SK-N-SH (cell line): ENCODE measurements at regions not wholly inside any gene's neighbourhood (a gene's known extent, or its start where the extent isn't known, plus 50 kb on each side); places are given as distances from the start of the nearest gene placed in this dataset.

Source experiments
- CHD2 ChIP-seq: fragments of 150-350 bp; IDR thresholded peaks from 2 replicates; pipeline ENCODE4 v1.6.1; 2018; ENCODE audit warnings: low read length; ENCODE audit not compliant: partially characterized antibody
- ELF1 ChIP-seq: IDR thresholded peaks from 2 replicates; pipeline ENCODE4 v1.4.0; 2012
- EZH2phosphoT487 ChIP-seq: fragments of 200-600 bp; sonication (generic); IDR thresholded peaks from 2 replicates; pipeline ENCODE4 v1.6.1; 2017; ENCODE audit warnings: low read depth, mixed run types, mild to moderate bottlenecking, antibody characterized with exemption, moderate library complexity, borderline replicate concordance
- FOSL2 ChIP-seq: IDR thresholded peaks from 2 replicates; pipeline ENCODE4 v1.4.0; 2012; ENCODE audit warnings: low read depth, mild to moderate bottlenecking, moderate library complexity, borderline replicate concordance
- FOXJ3 ChIP-seq: sonication (generic); formaldehyde crosslinking; IDR thresholded peaks from 2 replicates; pipeline ENCODE4 v1.5.1; 2020; ENCODE audit warnings: mild to moderate bottlenecking, missing genetic modification reagents
- GABPA ChIP-seq: IDR thresholded peaks from 2 replicates; pipeline ENCODE4 v1.4.0; 2012; ENCODE audit warnings: low read depth, mild to moderate bottlenecking
- PBX3 ChIP-seq: IDR thresholded peaks from 2 replicates; pipeline ENCODE4; 2012
- POLR2AphosphoS5 ChIP-seq: IDR thresholded peaks from 2 replicates; pipeline ENCODE4 v1.6.1; 2012; ENCODE audit warnings: low read depth, low read length
- RAD21 ChIP-seq: IDR thresholded peaks from 2 replicates; pipeline ENCODE4 v1.6.1; 2012; ENCODE audit warnings: mild to moderate bottlenecking, low read length
- RFX5 ChIP-seq: IDR thresholded peaks from 2 replicates; pipeline ENCODE4 v1.6.1; 2012; ENCODE audit warnings: mild to moderate bottlenecking, improper control_type of control experiment, low read length
- TCF12 ChIP-seq: IDR thresholded peaks from 2 replicates; pipeline ENCODE4 v1.4.0; 2012
- YY1 ChIP-seq: IDR thresholded peaks from 2 replicates; pipeline ENCODE4 v1.4.0; 2012; ENCODE audit warnings: low read depth, mild to moderate bottlenecking
- TF ChIP-seq, protein P1 (sequence below): fragments of 200-600 bp; sonication (generic); IDR thresholded peaks from 2 replicates; pipeline ENCODE4 v1.6.1; 2017; ENCODE audit warnings: antibody characterized with exemption, mild to moderate bottlenecking, moderate library complexity
- TF ChIP-seq, protein P2 (sequence below): IDR thresholded peaks from 2 replicates; pipeline ENCODE4 v1.4.0; 2012; ENCODE audit warnings: low read depth, borderline replicate concordance

- TF ChIP-seq, protein P1, sequence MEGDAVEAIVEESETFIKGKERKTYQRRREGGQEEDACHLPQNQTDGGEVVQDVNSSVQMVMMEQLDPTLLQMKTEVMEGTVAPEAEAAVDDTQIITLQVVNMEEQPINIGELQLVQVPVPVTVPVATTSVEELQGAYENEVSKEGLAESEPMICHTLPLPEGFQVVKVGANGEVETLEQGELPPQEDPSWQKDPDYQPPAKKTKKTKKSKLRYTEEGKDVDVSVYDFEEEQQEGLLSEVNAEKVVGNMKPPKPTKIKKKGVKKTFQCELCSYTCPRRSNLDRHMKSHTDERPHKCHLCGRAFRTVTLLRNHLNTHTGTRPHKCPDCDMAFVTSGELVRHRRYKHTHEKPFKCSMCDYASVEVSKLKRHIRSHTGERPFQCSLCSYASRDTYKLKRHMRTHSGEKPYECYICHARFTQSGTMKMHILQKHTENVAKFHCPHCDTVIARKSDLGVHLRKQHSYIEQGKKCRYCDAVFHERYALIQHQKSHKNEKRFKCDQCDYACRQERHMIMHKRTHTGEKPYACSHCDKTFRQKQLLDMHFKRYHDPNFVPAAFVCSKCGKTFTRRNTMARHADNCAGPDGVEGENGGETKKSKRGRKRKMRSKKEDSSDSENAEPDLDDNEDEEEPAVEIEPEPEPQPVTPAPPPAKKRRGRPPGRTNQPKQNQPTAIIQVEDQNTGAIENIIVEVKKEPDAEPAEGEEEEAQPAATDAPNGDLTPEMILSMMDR = no peak
- TF ChIP-seq TCF12 = no peak
- no peak for TF ChIP-seq PBX3
- TF ChIP-seq, protein P2, sequence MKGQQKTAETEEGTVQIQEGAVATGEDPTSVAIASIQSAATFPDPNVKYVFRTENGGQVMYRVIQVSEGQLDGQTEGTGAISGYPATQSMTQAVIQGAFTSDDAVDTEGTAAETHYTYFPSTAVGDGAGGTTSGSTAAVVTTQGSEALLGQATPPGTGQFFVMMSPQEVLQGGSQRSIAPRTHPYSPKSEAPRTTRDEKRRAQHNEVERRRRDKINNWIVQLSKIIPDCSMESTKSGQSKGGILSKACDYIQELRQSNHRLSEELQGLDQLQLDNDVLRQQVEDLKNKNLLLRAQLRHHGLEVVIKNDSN = no peak
- no peak for TF ChIP-seq GABPA
- TF ChIP-seq FOXJ3 (CRISPR knock-in tag) = no peak
- no peak for TF ChIP-seq ELF1
- no peak for TF ChIP-seq CHD2
- no peak for TF ChIP-seq EZH2phosphoT487
- TF ChIP-seq FOSL2 = no peak
- TF ChIP-seq YY1 = no peak
- no peak for TF ChIP-seq RFX5
- no peak for TF ChIP-seq RAD21
- TF ChIP-seq POLR2AphosphoS5 = no peak
Measured at GRCh38 chr4:60461551-60461950, 738.6 kb upstream of the ADGRL3 start.
